Endothelial cell of umbilical vein (primary cell): ENCODE measurements at regions not wholly inside any gene's neighbourhood (a gene's known extent, or its start where the extent isn't known, plus 50 kb on each side); places are given as distances from the start of the nearest gene placed in this dataset.

Experiments
- BruUV-seq: library from RNA; stranded (reverse); fragments of 400-500 nt; replicated peaks from 2 replicates; lab custom pipeline; 2021; lab: Mats Ljungman, UMichigan
- CTCF ChIA-PET: fragments of 300-600, 350-600 bp; sonication (Branson Sonifier 250); formaldehyde crosslinking; loops from one replicate; lab custom pipeline; 2021; ENCODE audit warnings: antibody characterized with exemption, inconsistent platforms; lab: Charles Lee
- POLR2A ChIA-PET: fragments of 300-600, 350-600 bp; sonication (Branson Sonifier 250); formaldehyde crosslinking; loops from one replicate; lab custom pipeline; 2021; ENCODE audit warnings: antibody characterized with exemption, inconsistent platforms; lab: Charles Lee
- DNase-seq: peaks from one replicate; pipeline ENCODE4 v3.0.0-alpha.2; 2011; ENCODE audit warnings: low read depth, low spot score
- FAIRE-seq: peaks from 2 replicates; lab custom pipeline; 2011; peaks lifted over from hg19 to GRCh38; lab: Jason Lieb, UNC
- H2AFZ ChIP-seq: 2 replicates; pipeline ENCODE4 v1.6.0; 2012; ENCODE audit warnings: low read depth, low read length, control low read depth, inconsistent platforms
- H3K27ac ChIP-seq: 2 replicates; pipeline ENCODE4 v1.5.1; 2011; ENCODE audit warnings: low read depth, mild to moderate bottlenecking, control low read depth, low read length, moderate library complexity; ENCODE audit not compliant: insufficient read depth
- H3K27me3 ChIP-seq, 2 experiments: 2 replicates each; pipeline versions ENCODE4 v1.6.0 to v1.6.1; 2011; ENCODE audit warnings: low read length in 2 of 2, mixed read lengths in 1 of 2; ENCODE audit not compliant: control insufficient read depth in 2 of 2, insufficient read depth in 2 of 2
- H3K36me3 ChIP-seq, 2 experiments: 2 replicates in 1 of 2; 3 replicates in 1 of 2; pipeline ENCODE4 v1.5.1; 2011; ENCODE audit warnings: low read length in 2 of 2, mild to moderate bottlenecking in 1 of 2, moderate library complexity in 1 of 2; ENCODE audit not compliant: control insufficient read depth in 2 of 2, insufficient read depth in 2 of 2; ENCODE audit errors: extremely low read depth in 1 of 2
- H3K4me1 ChIP-seq: 3 replicates; pipeline ENCODE4 v1.5.1; 2011; ENCODE audit warnings: mild to moderate bottlenecking, low read length; ENCODE audit not compliant: control insufficient read depth, insufficient read depth; ENCODE audit errors: extremely low read depth
- H3K4me2 ChIP-seq: 2 replicates; pipeline ENCODE4 v1.6.1; 2011; ENCODE audit warnings: low read length, control low read depth, mixed read lengths; ENCODE audit not compliant: insufficient read depth
- H3K4me3 ChIP-seq, 3 experiments: fragments of 200-600 bp in 1 of 3; sonication (generic), shearing (Covaris generic) in 1 of 3; replicated peaks in 1 of 3; 2 replicates each; pipeline ENCODE4 v1.5.1; 2011 to 2016; ENCODE audit warnings: control low read depth in 3 of 3, low read length in 3 of 3, mild to moderate bottlenecking in 2 of 3, inconsistent platforms in 1 of 3, low read depth in 1 of 3, moderate library complexity in 1 of 3; ENCODE audit not compliant: insufficient read depth in 1 of 3
- H3K79me2 ChIP-seq: 2 replicates; pipeline ENCODE4 v1.6.0; 2012; ENCODE audit warnings: low read length, inconsistent platforms; ENCODE audit not compliant: control insufficient read depth, insufficient read depth
- H3K9ac ChIP-seq: replicated peaks from 2 replicates; pipeline ENCODE3; 2011; ENCODE audit warnings: low read length, control low read depth; ENCODE audit not compliant: insufficient read depth; ENCODE audit errors: extremely low read depth
- H3K9me1 ChIP-seq: replicated peaks from 3 replicates; pipeline ENCODE4 v1.6.0; 2011; ENCODE audit warnings: mild to moderate bottlenecking, low read length; ENCODE audit not compliant: control insufficient read depth, insufficient read depth; ENCODE audit errors: extremely low read depth
- H3K9me3 ChIP-seq: replicated peaks from 2 replicates; pipeline ENCODE4 v1.5.1; 2012; ENCODE audit warnings: low read length, inconsistent platforms; ENCODE audit not compliant: control insufficient read depth, insufficient read depth
- H4K20me1 ChIP-seq: replicated peaks from 2 replicates; pipeline ENCODE3; 2011; ENCODE audit warnings: mild to moderate bottlenecking, low read length; ENCODE audit not compliant: control insufficient read depth, insufficient read depth; ENCODE audit errors: extremely low read depth
- EZH2 ChIP-seq: IDR thresholded peaks from 2 replicates; pipeline ENCODE4 v1.6.1; 2012; ENCODE audit warnings: borderline replicate concordance, low read depth, mild to moderate bottlenecking, moderate library complexity, low read length, inconsistent platforms; ENCODE audit not compliant: severe bottlenecking
- FOS ChIP-seq: IDR thresholded peaks from 2 replicates; pipeline ENCODE4 v1.6.1; 2011; ENCODE audit warnings: mild to moderate bottlenecking, low read length, moderate library complexity, borderline replicate concordance; ENCODE audit not compliant: insufficient read depth
- GATA2 ChIP-seq: IDR thresholded peaks from 2 replicates; pipeline ENCODE4 v1.7.0; 2011; ENCODE audit warnings: low read depth, mild to moderate bottlenecking, moderate library complexity, mixed read lengths, low read length; ENCODE audit not compliant: insufficient read length, insufficient read depth
- JUN ChIP-seq: IDR thresholded peaks from 2 replicates; pipeline ENCODE4 v1.6.1; 2011; ENCODE audit warnings: borderline replicate concordance, low read depth; ENCODE audit not compliant: insufficient read length, insufficient read depth
- MYC ChIP-seq: IDR thresholded peaks from one replicate; pipeline ENCODE4 v1.6.1; 2011; ENCODE audit warnings: mild to moderate bottlenecking, low read depth, low read length
- POLR2A ChIP-seq: IDR thresholded peaks from 2 replicates; pipeline ENCODE4 v1.6.1; 2012; ENCODE audit warnings: low read depth, mild to moderate bottlenecking, control low read depth, low read length
- POLR2AphosphoS5 ChIP-seq: IDR thresholded peaks from 2 replicates; pipeline ENCODE4 v1.6.1; 2012; ENCODE audit warnings: low read depth, mild to moderate bottlenecking, control low read depth, low read length, moderate library complexity; ENCODE audit not compliant: insufficient read depth
- dilution Hi-C: fragments of 300-500 bp; cut with MboI; formaldehyde crosslinking; loops from one replicate; pipeline ENCODE4 v1.15.0; 2019; ENCODE audit warnings: low sequenced_read_pairs; ENCODE audit not compliant: extremely low pct_ligation_motif_present
- intact Hi-C: fragments of 100-400 bp; cut with micrococcal nuclease; formaldehyde crosslinking; loops from one replicate; pipeline ENCODE4 v1.10.0; 2022
- TF ChIP-seq, protein P1 (sequence below): IDR thresholded peaks from 2 replicates; pipeline ENCODE4 v1.6.1; 2011; ENCODE audit not compliant: insufficient read depth, insufficient read length
- TF ChIP-seq, protein P2 (sequence below), 2 donors: IDR thresholded peaks; 1 replicate in 1 of 2; 2 replicates in 1 of 2; pipeline ENCODE4 v1.5.1; 2011; ENCODE audit warnings: low read length in 2 of 2, mild to moderate bottlenecking in 2 of 2, moderate library complexity in 2 of 2, control low read depth in 1 of 2, inconsistent platforms in 1 of 2, low read depth in 1 of 2; ENCODE audit not compliant: insufficient read depth in 1 of 2; ENCODE audit errors: extremely low read depth in 1 of 2

DNA sequence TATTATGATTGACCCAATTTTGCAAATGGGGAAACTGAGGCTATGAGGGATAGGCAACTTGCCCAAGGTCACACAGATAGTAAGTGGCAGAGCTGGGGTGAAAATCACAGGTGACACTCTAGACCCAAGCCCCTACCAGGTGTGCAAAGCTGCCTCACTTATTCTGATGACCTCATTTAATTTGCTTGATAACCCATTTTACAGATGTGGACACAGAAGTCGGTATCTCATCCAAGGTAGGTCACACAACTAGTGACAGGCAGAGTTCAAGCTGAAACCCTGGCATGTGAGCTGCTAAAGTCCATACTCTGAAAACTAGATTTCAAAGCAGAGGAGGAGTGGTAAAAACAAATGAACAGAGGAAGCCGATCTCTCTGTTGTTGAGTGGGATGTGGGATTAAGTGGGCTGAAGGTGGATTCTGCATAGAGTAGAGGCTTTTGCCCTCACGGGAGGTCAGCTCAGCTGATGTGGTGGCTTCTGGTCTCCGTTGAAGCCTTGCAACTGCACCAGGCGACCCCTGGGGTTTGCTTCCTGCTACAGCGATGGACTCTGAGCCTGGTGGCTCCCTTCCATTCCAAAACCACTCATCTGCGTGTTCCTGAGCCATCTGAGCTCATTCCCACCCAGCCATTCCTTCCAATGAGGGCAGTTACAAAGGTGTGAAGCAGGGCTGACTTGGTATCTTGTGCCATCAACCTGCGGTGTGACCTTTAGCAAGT lies 164.3 kb upstream of the FHL2 start:
- Histone ChIP-seq H3K27ac (no peak overlapping the region), H3K79me2 (no peaks in the 10 kb centered on the region), H2AFZ (no peak overlapping the region), H3K27me3 (peaks cover 5 to 13% of the 10 kb centered on the region in 2 experiments), H3K4me3 (no peak overlapping the region), H3K9me1 (no peaks in the 10 kb centered on the region), H3K4me1 (no peaks in the 10 kb centered on the region), H3K9me3 (no peaks in the 10 kb centered on the region), H3K9ac (no peak overlapping the region), H3K4me2 (no peak overlapping the region), H3K36me3 (no peaks in the 10 kb centered on the region), H4K20me1 (no peaks in the 10 kb centered on the region)
- FAIRE-seq (no peak), DNase-seq (no peak)
- TF ChIP-seq POLR2A (no peak), JUN (no peak), POLR2AphosphoS5 (no peak), EZH2 (no peak), GATA2 (no peak), FOS (no peak), MYC (no peak)
- TF ChIP-seq, protein P1, sequence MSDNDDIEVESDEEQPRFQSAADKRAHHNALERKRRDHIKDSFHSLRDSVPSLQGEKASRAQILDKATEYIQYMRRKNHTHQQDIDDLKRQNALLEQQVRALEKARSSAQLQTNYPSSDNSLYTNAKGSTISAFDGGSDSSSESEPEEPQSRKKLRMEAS, result no peak
- TF ChIP-seq, protein P2, sequence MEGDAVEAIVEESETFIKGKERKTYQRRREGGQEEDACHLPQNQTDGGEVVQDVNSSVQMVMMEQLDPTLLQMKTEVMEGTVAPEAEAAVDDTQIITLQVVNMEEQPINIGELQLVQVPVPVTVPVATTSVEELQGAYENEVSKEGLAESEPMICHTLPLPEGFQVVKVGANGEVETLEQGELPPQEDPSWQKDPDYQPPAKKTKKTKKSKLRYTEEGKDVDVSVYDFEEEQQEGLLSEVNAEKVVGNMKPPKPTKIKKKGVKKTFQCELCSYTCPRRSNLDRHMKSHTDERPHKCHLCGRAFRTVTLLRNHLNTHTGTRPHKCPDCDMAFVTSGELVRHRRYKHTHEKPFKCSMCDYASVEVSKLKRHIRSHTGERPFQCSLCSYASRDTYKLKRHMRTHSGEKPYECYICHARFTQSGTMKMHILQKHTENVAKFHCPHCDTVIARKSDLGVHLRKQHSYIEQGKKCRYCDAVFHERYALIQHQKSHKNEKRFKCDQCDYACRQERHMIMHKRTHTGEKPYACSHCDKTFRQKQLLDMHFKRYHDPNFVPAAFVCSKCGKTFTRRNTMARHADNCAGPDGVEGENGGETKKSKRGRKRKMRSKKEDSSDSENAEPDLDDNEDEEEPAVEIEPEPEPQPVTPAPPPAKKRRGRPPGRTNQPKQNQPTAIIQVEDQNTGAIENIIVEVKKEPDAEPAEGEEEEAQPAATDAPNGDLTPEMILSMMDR (IDR thresholded peaks at IDR 0.05; ENCODE audit: extremely low read depth in 1 of 2, insufficient read depth in 1 of 2, low read depth in 1 of 2, low read length in 2 of 2), result no peak
- intact Hi-C loops (no loop called here), dilution Hi-C loops (no loop called here)
- no TSS peak for BruUV-seq
- ChIA-PET CTCF (interaction anchor here (1.2 kb wide), 1 partner anchor 219 kb away, joined by 3 read pairs; no protein-coding TSS in a partner anchor), POLR2A (interaction anchor here (0.7 kb wide), 1 partner anchor 87 kb away, joined by 4 read pairs; no protein-coding TSS in a partner anchor)
